DMS 273 (cell line): ENCODE measurements at regions not wholly inside any gene's neighbourhood (a gene's known extent, or its start where the extent isn't known, plus 50 kb on each side); places are given as distances from the start of the nearest gene placed in this dataset.
"Not testable (repeated sequence)": the region's sequence is repeated elsewhere in the genome, so short reads cannot be mapped to it uniquely, and the experiment has no call there.

Source experiments
- DNase-seq: peaks from one replicate; lab custom pipeline; 2025; ENCODE audit not compliant: unreplicated experiment; lab: John Stamatoyannopoulos, UW

DNA sequence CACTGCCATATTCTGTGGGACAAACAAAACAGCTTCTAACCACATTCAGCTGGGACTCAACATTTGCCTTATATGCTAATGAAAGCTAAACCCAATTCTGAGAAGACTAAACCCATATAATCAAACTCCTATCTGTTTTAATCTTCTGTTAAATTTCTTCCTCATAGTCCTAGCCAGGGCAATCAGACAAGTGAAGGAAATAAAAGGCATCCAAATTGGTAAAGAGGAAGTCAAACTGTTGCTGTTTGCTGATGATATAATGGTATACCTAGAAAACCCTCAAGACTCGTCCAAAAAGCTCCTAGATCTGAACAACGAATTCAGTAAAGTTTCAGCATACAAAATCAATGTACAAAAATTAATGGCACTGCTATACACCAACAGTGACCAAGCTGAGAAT is 157.1 kb downstream of the PHLDA1 start:
- no peak for DNase-seq

GRCh38 chr12:75872762-75873161 is 158.8 kb downstream of the PHLDA1 start:
- DNase-seq, result no peak

DNA sequence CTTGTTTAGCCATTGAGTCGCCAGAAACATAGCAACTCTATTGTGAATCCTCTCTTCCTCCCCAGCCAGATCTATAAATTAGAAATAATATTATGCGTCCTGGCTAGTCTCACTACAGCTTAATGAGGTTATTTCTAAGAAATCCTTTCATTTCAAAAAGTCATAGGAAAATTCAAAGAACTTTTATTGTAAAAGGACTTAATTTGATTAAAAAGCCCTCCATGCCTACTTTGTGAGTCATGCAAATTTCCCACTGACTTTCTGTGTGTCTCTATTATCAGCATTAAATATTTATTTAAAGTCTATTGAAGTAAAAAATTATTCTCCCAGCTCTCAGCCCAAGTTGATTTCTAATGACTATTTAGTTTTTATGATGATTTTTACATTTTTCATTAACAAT is 160.7 kb downstream of the PHLDA1 start:
- no peak for DNase-seq

DNA sequence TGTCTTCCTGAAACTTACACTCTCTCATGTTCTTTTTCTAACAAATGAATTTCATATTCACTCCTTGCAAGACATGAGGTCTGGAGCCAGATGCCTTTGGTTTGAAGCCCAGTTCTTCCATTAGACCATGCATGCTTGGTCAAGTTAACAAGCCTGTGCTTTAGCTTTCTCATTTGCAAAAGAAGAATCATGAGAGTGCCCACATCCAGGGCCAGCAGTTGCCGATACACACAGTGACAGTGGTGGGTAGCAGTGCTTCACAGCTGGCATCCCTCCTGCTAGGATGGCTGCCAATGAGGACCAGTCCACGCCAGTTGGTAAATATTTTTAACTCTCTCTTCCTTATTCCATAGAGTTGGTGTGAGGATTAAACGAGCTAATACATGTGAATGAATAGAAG is 163.1 kb downstream of the PHLDA1 start:
- peak; percentile 50 for DNase-seq

GRCh38 chr12:75865315-75865714 is 166.3 kb downstream of the PHLDA1 start:
- DNase-seq, result no peak

- no peak for DNase-seq
These were observed 167.4 kb downstream of the PHLDA1 start for GRCh38 chr12:75864161-75864560.

DNA sequence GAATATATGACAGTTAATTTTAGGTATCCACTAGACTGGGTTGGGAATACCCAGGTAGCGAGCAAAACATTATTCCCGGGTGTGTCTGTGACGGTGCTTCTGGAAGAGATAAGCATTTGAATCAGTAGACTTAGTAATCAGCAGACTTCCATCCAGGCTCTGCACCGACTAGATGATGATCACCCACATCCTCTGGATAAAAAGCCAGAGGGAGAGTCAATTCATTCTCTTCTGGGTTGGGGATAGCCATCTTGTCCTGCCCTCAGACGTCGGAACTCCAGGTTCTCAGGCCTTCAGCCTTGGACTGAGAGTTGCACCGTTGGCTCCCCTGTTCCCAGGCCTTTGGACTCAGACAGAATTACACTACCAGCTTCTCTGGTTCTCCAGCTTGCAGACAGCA is 168.0 kb downstream of the PHLDA1 start:
- DNase-seq, result no peak

DNA sequence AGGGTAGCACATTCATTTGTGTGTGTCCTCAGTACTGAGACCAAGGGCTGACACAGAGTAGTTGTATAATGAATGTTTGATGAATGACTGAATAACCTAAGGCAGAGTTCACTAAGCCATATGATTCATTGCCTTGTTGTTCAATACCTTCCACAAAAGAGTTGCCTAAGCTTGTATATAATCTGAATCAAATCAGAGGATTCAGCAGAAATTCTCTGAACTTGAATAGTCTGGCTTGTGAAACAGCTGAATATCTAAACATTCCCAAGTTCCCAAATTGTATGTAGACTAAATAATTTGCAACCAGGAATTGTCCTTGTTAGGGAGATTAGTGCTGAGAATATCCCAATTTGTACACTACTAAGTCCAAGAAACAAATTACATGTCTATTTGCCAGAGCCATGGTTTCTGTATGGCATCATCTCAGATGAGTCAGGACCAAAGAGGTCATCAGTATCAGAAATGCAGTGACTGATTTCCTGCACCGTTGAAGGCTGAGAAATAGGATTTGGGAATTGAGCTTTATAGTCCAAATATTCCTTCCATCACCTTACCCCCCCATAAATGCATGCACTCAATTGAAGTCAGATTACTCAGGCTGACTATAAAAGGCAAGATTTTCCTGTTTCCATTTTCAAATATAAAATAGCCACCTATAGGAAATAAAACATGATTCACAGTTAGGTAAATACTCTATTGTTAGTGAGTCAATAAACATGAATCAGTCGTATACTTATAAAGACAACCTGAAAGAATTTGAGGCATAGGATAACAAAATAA is 168.7 kb downstream of the PHLDA1 start:
- no peak for DNase-seq

DNA sequence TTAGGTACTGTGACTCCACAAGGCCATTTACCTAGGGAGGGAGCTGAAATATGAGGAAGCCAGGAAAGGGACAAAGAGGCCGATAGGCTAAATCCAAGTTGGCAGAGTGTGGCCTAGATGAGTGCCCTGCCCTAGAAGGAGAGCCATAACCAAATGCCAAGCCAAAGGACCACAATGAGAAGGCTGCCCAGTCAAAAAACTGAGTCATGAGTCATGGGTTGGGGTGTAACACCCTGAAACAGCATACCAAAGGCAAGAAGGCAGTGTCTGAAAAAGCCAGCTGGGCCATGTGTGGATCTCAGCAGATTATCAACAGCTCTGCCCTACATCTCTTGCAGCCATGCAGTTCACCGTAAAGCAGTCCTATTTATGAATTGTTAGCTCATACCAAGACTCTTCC is 171.7 kb downstream of the PHLDA1 start:
- no peak for DNase-seq

DNA sequence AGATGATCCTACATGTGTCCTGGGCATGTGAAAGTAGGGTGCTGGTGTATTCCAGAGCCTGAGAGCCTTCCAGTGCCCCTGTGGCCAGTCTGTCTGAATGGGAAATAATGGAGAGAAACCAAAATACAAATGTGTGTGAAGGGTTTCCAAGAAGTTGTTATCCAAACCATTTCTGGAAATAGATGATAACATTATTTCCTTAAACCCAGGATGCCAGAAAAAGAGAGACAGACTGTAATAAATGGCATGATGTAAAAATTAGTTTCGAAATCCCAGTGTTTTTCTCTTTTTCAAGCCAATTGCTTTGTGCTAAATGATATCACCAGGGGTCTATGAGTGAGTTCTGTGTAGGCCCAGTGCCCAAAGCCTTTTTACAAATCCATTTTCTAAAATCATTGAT is 175.3 kb downstream of the PHLDA1 start:
- no peak for DNase-seq

- DNase-seq, result no peak
These were observed 176.2 kb downstream of the PHLDA1 start for GRCh38 chr12:75855360-75855759.

GRCh38 chr12:75854681-75855309 is 176.8 kb downstream of the PHLDA1 start:
- DNase-seq, result no peak

GRCh38 chr12:75854137-75854536 is 177.4 kb downstream of the PHLDA1 start:
- not testable (repeated sequence) for DNase-seq

- no peak for DNase-seq
These were observed 177.9 kb downstream of the PHLDA1 start for GRCh38 chr12:75853626-75854025.

- no peak for DNase-seq
These were observed 178.6 kb downstream of the PHLDA1 start for GRCh38 chr12:75852956-75853355.

GRCh38 chr12:75852143-75852542 is 179.4 kb downstream of the PHLDA1 start:
- DNase-seq, result no peak

GRCh38 chr12:75850721-75851462 is 180.7 kb downstream of the PHLDA1 start:
- DNase-seq, result no peak

DNA sequence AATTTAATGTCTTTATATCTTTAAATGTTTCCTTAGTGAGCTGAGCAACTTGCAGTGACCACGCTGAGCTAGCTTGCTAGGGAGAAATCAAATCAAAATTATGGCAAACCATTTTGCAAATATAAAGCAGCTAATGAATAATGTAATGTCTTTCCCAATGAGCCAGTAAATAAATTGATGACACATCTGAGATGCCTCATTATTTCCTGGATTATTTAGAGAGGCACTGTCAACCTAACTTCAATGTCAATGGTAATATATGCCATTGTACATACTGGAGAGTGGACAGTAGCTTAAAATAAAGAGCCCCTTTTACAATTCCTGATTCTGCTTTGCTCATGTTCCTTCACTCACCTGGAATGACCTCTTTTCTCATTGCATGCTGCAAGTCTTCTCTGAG is 182.6 kb downstream of the PHLDA1 start:
- no peak for DNase-seq

DNA sequence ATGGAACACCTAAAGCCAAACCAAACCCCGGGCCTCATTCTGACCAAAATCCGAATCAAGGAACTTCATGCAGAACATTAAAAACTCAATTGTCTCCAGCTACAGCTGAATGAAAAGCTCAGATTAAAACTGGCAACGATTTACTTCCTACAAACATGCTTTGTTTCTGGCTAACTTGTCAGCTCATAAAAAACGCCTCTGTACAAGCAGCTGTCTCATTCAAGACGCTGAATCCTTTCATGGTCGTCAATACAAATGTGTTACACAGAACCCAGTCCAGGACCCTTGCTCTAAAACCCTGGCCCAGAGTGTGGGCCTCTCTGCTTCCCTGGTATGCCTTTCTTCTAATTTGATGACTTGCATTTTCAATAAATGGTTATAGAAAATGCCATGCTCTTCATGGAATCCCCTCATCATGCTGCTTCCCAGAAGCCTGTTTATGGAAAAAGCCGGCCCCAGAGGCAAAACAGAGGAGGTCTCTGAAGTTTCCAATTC is 183.1 kb downstream of the PHLDA1 start:
- DNase-seq, result no peak

GRCh38 chr12:75846102-75846501 is 185.5 kb downstream of the PHLDA1 start:
- DNase-seq, result no peak

GRCh38 chr12:75844985-75845384 is 186.6 kb downstream of the PHLDA1 start:
- no peak for DNase-seq
